ENCODE measurements at regions not wholly inside any gene's neighbourhood (a gene's known extent, or its start where the extent isn't known, plus 50 kb on each side); places are given as distances from the start of the nearest gene placed in this dataset.

DNA sequence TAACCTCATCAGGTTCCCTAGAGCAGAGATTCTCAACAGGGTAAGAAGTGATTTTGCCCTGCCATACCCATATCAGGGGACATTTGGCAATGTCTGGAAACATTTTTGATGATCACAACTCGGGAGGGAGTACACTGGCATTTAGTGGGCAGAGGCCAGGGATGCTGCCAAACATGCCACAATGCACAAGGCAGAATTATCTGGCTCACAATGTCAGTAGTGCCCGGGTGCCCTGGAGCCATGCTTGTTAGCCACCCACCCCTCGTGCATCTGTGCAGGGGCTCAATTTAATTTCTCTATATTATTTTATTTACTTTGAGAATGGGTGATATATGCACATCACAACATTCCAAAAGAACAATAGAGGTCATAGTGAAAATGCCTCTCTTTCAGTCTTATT is 82.0 kb upstream of the DHX15 start (continued):
- no peak for TF ChIP-seq GATA3 (IDR thresholded peaks at IDR 0.05; ENCODE audit: borderline replicate concordance)
- TF ChIP-seq MAZ (IDR thresholded peaks at IDR 0.05; ENCODE audit: borderline replicate concordance, low read depth, low read length), result no peak
- TF ChIP-seq CEBPB (IDR thresholded peaks at IDR 0.05), result no peak
- no peak for TF ChIP-seq MAFK (IDR thresholded peaks at IDR 0.05; ENCODE audit: partially characterized antibody)
- no peak for TF ChIP-seq ZFP36 (IDR thresholded peaks at IDR 0.05; ENCODE audit: borderline replicate concordance, partially characterized antibody)
- TF ChIP-seq HOXB5 (CRISPR knock-in tag; IDR thresholded peaks at IDR 0.05), result no peak
- TF ChIP-seq HES2 (IDR thresholded peaks at IDR 0.05), result no peak
- no peak for TF ChIP-seq JUN (IDR thresholded peaks at IDR 0.05)
- no peak for TF ChIP-seq CBX2 (IDR thresholded peaks at IDR 0.05; ENCODE audit: borderline replicate concordance, low read depth)
- no peak for TF ChIP-seq PBX3 (IDR thresholded peaks at IDR 0.05)
- no peak for TF ChIP-seq FOXS1 (CRISPR knock-in tag; IDR thresholded peaks at IDR 0.05)

- Histone ChIP-seq H3K4me2 (no peak overlapping the region), H3K9me3 (no peaks in the 10 kb centered on the region), H3K4me3 (no peak overlapping the region), H3K4me1 (no peaks in the 10 kb centered on the region), H3K27ac (no peak overlapping the region)
- ATAC-seq (no peak), FAIRE-seq (no peak), DNase-seq (ENCODE audit: low read depth in 1 of 2, low spot score in 1 of 2) (no peak)
- WGBS (ENCODE audit: missing lambda C conversion rate), result 57% methylated on average over 5 of the region's 5 CpGs
- TF ChIP-seq ZSCAN20 (CRISPR knock-in tag; IDR thresholded peaks at IDR 0.05), result no peak
- TF ChIP-seq TFCP2L1 (CRISPR knock-in tag; IDR thresholded peaks at IDR 0.05), result no peak
- TF ChIP-seq, protein P1, sequence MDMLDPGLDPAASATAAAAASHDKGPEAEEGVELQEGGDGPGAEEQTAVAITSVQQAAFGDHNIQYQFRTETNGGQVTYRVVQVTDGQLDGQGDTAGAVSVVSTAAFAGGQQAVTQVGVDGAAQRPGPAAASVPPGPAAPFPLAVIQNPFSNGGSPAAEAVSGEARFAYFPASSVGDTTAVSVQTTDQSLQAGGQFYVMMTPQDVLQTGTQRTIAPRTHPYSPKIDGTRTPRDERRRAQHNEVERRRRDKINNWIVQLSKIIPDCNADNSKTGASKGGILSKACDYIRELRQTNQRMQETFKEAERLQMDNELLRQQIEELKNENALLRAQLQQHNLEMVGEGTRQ (IDR thresholded peaks at IDR 0.05), result no peak
- no peak for TF ChIP-seq MAZ (IDR thresholded peaks at IDR 0.05; ENCODE audit: borderline replicate concordance, low read depth, low read length)
- TF ChIP-seq RAD21 (conservative IDR thresholded peaks at IDR 0.05 in 1 of 2, IDR thresholded peaks at IDR 0.05 in 1 of 2), result no peak
- TF ChIP-seq KDM1A (IDR thresholded peaks at IDR 0.05; ENCODE audit: low read depth), result no peak
- no peak for TF ChIP-seq NFE2L2 (conservative IDR thresholded peaks at IDR 0.05; ENCODE audit: low read length)
- TF ChIP-seq CBX8 (IDR thresholded peaks at IDR 0.05), result no peak
- no peak for TF ChIP-seq CTCF (IDR thresholded peaks at IDR 0.05)
- no peak for TF ChIP-seq SREBF2 (IDR thresholded peaks at IDR 0.05)
- TF ChIP-seq, protein P2, sequence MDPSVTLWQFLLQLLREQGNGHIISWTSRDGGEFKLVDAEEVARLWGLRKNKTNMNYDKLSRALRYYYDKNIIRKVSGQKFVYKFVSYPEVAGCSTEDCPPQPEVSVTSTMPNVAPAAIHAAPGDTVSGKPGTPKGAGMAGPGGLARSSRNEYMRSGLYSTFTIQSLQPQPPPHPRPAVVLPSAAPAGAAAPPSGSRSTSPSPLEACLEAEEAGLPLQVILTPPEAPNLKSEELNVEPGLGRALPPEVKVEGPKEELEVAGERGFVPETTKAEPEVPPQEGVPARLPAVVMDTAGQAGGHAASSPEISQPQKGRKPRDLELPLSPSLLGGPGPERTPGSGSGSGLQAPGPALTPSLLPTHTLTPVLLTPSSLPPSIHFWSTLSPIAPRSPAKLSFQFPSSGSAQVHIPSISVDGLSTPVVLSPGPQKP (IDR thresholded peaks at IDR 0.05; ENCODE audit: low read depth, low read length), result no peak
- no peak for TF ChIP-seq RARB (CRISPR knock-in tag; IDR thresholded peaks at IDR 0.05)
- TF ChIP-seq GATA3 (IDR thresholded peaks at IDR 0.05; ENCODE audit: borderline replicate concordance), result no peak
- no peak for TF ChIP-seq EP300 (IDR thresholded peaks at IDR 0.05)
- TF ChIP-seq FOSB (CRISPR knock-in tag; IDR thresholded peaks at IDR 0.05), result no peak
- TF ChIP-seq CEBPB (IDR thresholded peaks at IDR 0.05), result no peak
- ChIA-PET CTCF (no interaction called here), POLR2A (no interaction called here)
These were observed 82.6 kb upstream of the DHX15 start for GRCh38 chr4:24666816-24667477.

Data from A549 (cell line).